ENCODE measurements at regions not wholly inside any gene's neighbourhood (a gene's known extent, or its start where the extent isn't known, plus 50 kb on each side); places are given as distances from the start of the nearest gene placed in this dataset.

- no peak for DNase-seq (ENCODE audit: low spot score)
Measured at GRCh38 chr12:126700096-126700495, 1566.9 kb upstream of the TMEM132C start.

- DNase-seq (ENCODE audit: low spot score) = no peak
Measured at GRCh38 chr12:126704609-126705008, 1562.4 kb upstream of the TMEM132C start.

- no peak for DNase-seq (ENCODE audit: low spot score)
Measured at GRCh38 chr12:126706300-126706699, 1560.7 kb upstream of the TMEM132C start.

GRCh38 chr12:126708492-126708896 lies 1558.5 kb upstream of the TMEM132C start:
- DNase-seq (ENCODE audit: low spot score) = no peak

GRCh38 chr12:126718365-126718764 lies 1548.6 kb upstream of the TMEM132C start:
- DNase-seq (ENCODE audit: low spot score) = no peak

- no peak for DNase-seq (ENCODE audit: low spot score)
Measured at GRCh38 chr12:126719912-126720705, 1546.9 kb upstream of the TMEM132C start.

- no peak for DNase-seq (ENCODE audit: low spot score)
Measured at GRCh38 chr12:126726481-126727217, 1540.3 kb upstream of the TMEM132C start.

- no peak for DNase-seq (ENCODE audit: low spot score)
Measured at GRCh38 chr12:126727218-126728075, 1539.5 kb upstream of the TMEM132C start.

GRCh38 chr12:126734296-126734695 lies 1532.7 kb upstream of the TMEM132C start:
- DNase-seq (ENCODE audit: low spot score) = no peak

GRCh38 chr12:126734710-126735109 lies 1532.3 kb upstream of the TMEM132C start:
- no peak for DNase-seq (ENCODE audit: low spot score)

- no peak for DNase-seq (ENCODE audit: low spot score)
Measured at GRCh38 chr12:126741536-126742240, 1525.3 kb upstream of the TMEM132C start.

- no peak for DNase-seq (ENCODE audit: low spot score)
Measured at GRCh38 chr12:126742241-126742641, 1524.7 kb upstream of the TMEM132C start.

GRCh38 chr12:126747530-126748149 lies 1519.3 kb upstream of the TMEM132C start:
- DNase-seq (ENCODE audit: low spot score) = no peak

GRCh38 chr12:126752021-126752420 lies 1514.9 kb upstream of the TMEM132C start:
- DNase-seq (ENCODE audit: low spot score) = no peak

- no peak for DNase-seq (ENCODE audit: low spot score)
Measured at GRCh38 chr12:126757326-126757725, 1509.6 kb upstream of the TMEM132C start.

GRCh38 chr12:126760092-126760491 lies 1506.9 kb upstream of the TMEM132C start:
- no peak for DNase-seq (ENCODE audit: low spot score)

GRCh38 chr12:126761420-126761819 lies 1505.5 kb upstream of the TMEM132C start:
- DNase-seq (ENCODE audit: low spot score) = no peak

- DNase-seq (ENCODE audit: low spot score) = no peak
Measured at GRCh38 chr12:126762150-126762549, 1504.8 kb upstream of the TMEM132C start.

- DNase-seq (ENCODE audit: low spot score) = no peak
Measured at GRCh38 chr12:126763359-126763758, 1503.6 kb upstream of the TMEM132C start.

GRCh38 chr12:126767334-126767733 lies 1499.6 kb upstream of the TMEM132C start:
- no peak for DNase-seq (ENCODE audit: low spot score)

GRCh38 chr12:126768517-126768916 lies 1498.5 kb upstream of the TMEM132C start:
- DNase-seq (ENCODE audit: low spot score) = no peak

Data from AG08396 (cell line).